ENCODE measurements at regions not wholly inside any gene's neighbourhood (a gene's known extent, or its start where the extent isn't known, plus 50 kb on each side); places are given as distances from the start of the nearest gene placed in this dataset.
"Not testable (repeated sequence)": the region's sequence is repeated elsewhere in the genome, so short reads cannot be mapped to it uniquely, and the experiment has no call there.

- no peak for DNase-seq (ENCODE audit: low read depth in 2 of 2)
Measured at GRCh38 chr6:80434691-80435350, 328.4 kb downstream of the BCKDHB start.

- no peak for DNase-seq (ENCODE audit: low read depth in 2 of 2)
Measured at GRCh38 chr6:80433673-80434025, 327.2 kb downstream of the BCKDHB start.

GRCh38 chr6:80433010-80433672 lies 326.7 kb downstream of the BCKDHB start:
- DNase-seq (ENCODE audit: low read depth in 2 of 2) = no peak

GRCh38 chr6:80425089-80425823 lies 318.8 kb downstream of the BCKDHB start:
- DNase-seq (ENCODE audit: low read depth in 2 of 2) = no peak

GRCh38 chr6:80411486-80411885 lies 305.0 kb downstream of the BCKDHB start:
- no peak for DNase-seq (ENCODE audit: low read depth in 2 of 2)

GRCh38 chr6:80407976-80408375 lies 301.5 kb downstream of the BCKDHB start:
- not testable (repeated sequence) for DNase-seq (ENCODE audit: low read depth in 2 of 2)

DNA sequence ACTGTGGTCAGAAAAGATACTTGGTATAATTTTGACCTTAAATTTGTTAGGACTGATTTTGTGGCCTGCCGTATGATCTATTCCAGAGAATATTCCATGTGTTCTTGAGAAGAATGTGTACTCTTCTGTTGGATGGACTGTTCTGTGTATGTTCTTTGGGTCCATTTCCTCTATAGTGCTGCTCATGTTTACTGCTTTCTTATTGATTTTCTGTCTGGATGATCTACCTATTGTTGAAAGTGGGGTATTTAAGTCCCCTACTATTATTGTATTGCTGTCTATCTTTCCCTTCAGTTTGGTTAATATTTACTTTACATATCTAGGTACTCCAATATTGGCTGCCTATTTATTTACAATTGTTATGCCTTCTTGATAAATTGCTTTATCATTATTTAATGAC lies 298.4 kb downstream of the BCKDHB start:
- no peak for DNase-seq (ENCODE audit: low read depth in 2 of 2)

- DNase-seq (ENCODE audit: low read depth in 2 of 2) = no peak
Measured at GRCh38 chr6:80403365-80403764, 296.9 kb downstream of the BCKDHB start.

GRCh38 chr6:80402266-80402665 lies 295.8 kb downstream of the BCKDHB start:
- DNase-seq (ENCODE audit: low read depth in 2 of 2) = no peak

All from dermis microvascular lymphatic vessel endothelial cell (primary cell).